ENCODE measurements at regions not wholly inside any gene's neighbourhood (a gene's known extent, or its start where the extent isn't known, plus 50 kb on each side); places are given as distances from the start of the nearest gene placed in this dataset.

- Histone ChIP-seq H3K9me2 (replicated peaks; ENCODE audit: control insufficient read depth, low read length) (no peaks in the 10 kb centered on the region), H3K4me1 (ENCODE audit: control insufficient read depth, low read length) (no peaks in the 10 kb centered on the region), H3K27me3 (ENCODE audit: control insufficient read depth, low read length) (no peaks in the 10 kb centered on the region), H3K36me3 (ENCODE audit: control insufficient read depth, low read length) (no peaks in the 10 kb centered on the region), H3K9me3 (ENCODE audit: control insufficient read depth, insufficient read depth, low read length) (no peaks in the 10 kb centered on the region), H3F3A (ENCODE audit: control insufficient read depth, insufficient read depth) (no peaks in the 10 kb centered on the region), H4K20me1 (ENCODE audit: control insufficient read depth, insufficient read depth, low read depth, low read length) (no peaks in the 10 kb centered on the region), H3K4me3 (ENCODE audit: low read length) (no peak overlapping the region), H3K27ac (ENCODE audit: low read depth, low read length) (no peak overlapping the region), H3K4me2 (ENCODE audit: low read length) (no peak overlapping the region), H3K79me2 (ENCODE audit: control insufficient read depth, low read length) (no peaks in the 10 kb centered on the region)
- TF ChIP-seq EZH2phosphoT487 (IDR thresholded peaks at IDR 0.05; ENCODE audit: borderline replicate concordance, low read length) (no peak), CTCF (IDR thresholded peaks at IDR 0.05; ENCODE audit: low read depth, low read length, poor library complexity, severe bottlenecking) (no peak)
These were observed 157.4 kb downstream of the ANKRD30B start for GRCh38 chr18:14905350-14905749.

GRCh38 chr18:14905979-14906378 is 158.0 kb downstream of the ANKRD30B start:
- Histone ChIP-seq H3K27me3 (ENCODE audit: control insufficient read depth, low read length) (no peaks in the 10 kb centered on the region), H3K4me1 (ENCODE audit: control insufficient read depth, low read length) (no peaks in the 10 kb centered on the region), H3K27ac (ENCODE audit: low read depth, low read length) (no peak overlapping the region), H3K36me3 (ENCODE audit: control insufficient read depth, low read length) (no peaks in the 10 kb centered on the region), H3K79me2 (ENCODE audit: control insufficient read depth, low read length) (no peaks in the 10 kb centered on the region), H3K9me2 (replicated peaks; ENCODE audit: control insufficient read depth, low read length) (no peaks in the 10 kb centered on the region), H3F3A (ENCODE audit: control insufficient read depth, insufficient read depth) (no peaks in the 10 kb centered on the region), H3K4me3 (ENCODE audit: low read length) (no peak overlapping the region), H3K4me2 (ENCODE audit: low read length) (no peak overlapping the region), H4K20me1 (ENCODE audit: control insufficient read depth, insufficient read depth, low read depth, low read length) (no peaks in the 10 kb centered on the region), H3K9me3 (ENCODE audit: control insufficient read depth, insufficient read depth, low read length) (no peaks in the 10 kb centered on the region)
- TF ChIP-seq CTCF (IDR thresholded peaks at IDR 0.05; ENCODE audit: low read depth, low read length, poor library complexity, severe bottlenecking), result no peak
- TF ChIP-seq EZH2phosphoT487 (IDR thresholded peaks at IDR 0.05; ENCODE audit: borderline replicate concordance, low read length), result no peak

- H4K20me1 ChIP-seq (ENCODE audit: control insufficient read depth, insufficient read depth, low read depth, low read length), result no peaks in the 10 kb centered on the region
- H3K79me2 ChIP-seq (ENCODE audit: control insufficient read depth, low read length), result no peaks in the 10 kb centered on the region
- H3K4me3 ChIP-seq (ENCODE audit: low read length), result no peak overlapping the region
- no peak overlapping the region for H3K4me2 ChIP-seq (ENCODE audit: low read length)
- H3K9me3 ChIP-seq (ENCODE audit: control insufficient read depth, insufficient read depth, low read length), result no peaks in the 10 kb centered on the region; the same call in 1 of the 2 replicates
- TF ChIP-seq CTCF (IDR thresholded peaks at IDR 0.05; ENCODE audit: low read depth, low read length, poor library complexity, severe bottlenecking), result no peak
- TF ChIP-seq EZH2phosphoT487 (IDR thresholded peaks at IDR 0.05; ENCODE audit: borderline replicate concordance, low read length), result no peak
- no peaks in the 10 kb centered on the region for H3K36me3 ChIP-seq (ENCODE audit: control insufficient read depth, low read length)
- H3K9me2 ChIP-seq (replicated peaks; ENCODE audit: control insufficient read depth, low read length), result no peaks in the 10 kb centered on the region
- H3F3A ChIP-seq (ENCODE audit: control insufficient read depth, insufficient read depth), result no peaks in the 10 kb centered on the region
- H3K27ac ChIP-seq (ENCODE audit: low read depth, low read length), result no peak overlapping the region
- no peaks in the 10 kb centered on the region for H3K27me3 ChIP-seq (ENCODE audit: control insufficient read depth, low read length)
- H3K4me1 ChIP-seq (ENCODE audit: control insufficient read depth, low read length), result no peaks in the 10 kb centered on the region
These were observed 159.4 kb downstream of the ANKRD30B start for GRCh38 chr18:14907420-14907819.

GRCh38 chr18:14908541-14908940 is 160.6 kb downstream of the ANKRD30B start:
- no peak overlapping the region for H3K27ac ChIP-seq (ENCODE audit: low read depth, low read length)
- H3K4me1 ChIP-seq (ENCODE audit: control insufficient read depth, low read length), result no peaks in the 10 kb centered on the region
- H3K79me2 ChIP-seq (ENCODE audit: control insufficient read depth, low read length), result no peaks in the 10 kb centered on the region
- H3F3A ChIP-seq (ENCODE audit: control insufficient read depth, insufficient read depth), result no peaks in the 10 kb centered on the region
- TF ChIP-seq CTCF (IDR thresholded peaks at IDR 0.05; ENCODE audit: low read depth, low read length, poor library complexity, severe bottlenecking) (no peak), EZH2phosphoT487 (IDR thresholded peaks at IDR 0.05; ENCODE audit: borderline replicate concordance, low read length) (no peak)
- H4K20me1 ChIP-seq (ENCODE audit: control insufficient read depth, insufficient read depth, low read depth, low read length), result no peaks in the 10 kb centered on the region
- H3K9me3 ChIP-seq (ENCODE audit: control insufficient read depth, insufficient read depth, low read length), result no peaks in the 10 kb centered on the region; the same call in 1 of the 2 replicates
- no peaks in the 10 kb centered on the region for H3K27me3 ChIP-seq (ENCODE audit: control insufficient read depth, low read length)
- no peak overlapping the region for H3K4me3 ChIP-seq (ENCODE audit: low read length)
- no peaks in the 10 kb centered on the region for H3K36me3 ChIP-seq (ENCODE audit: control insufficient read depth, low read length)
- H3K4me2 ChIP-seq (ENCODE audit: low read length), result no peak overlapping the region
- no peaks in the 10 kb centered on the region for H3K9me2 ChIP-seq (replicated peaks; ENCODE audit: control insufficient read depth, low read length)

Measured in DOHH2 (cell line).